Sigmoid colon (tissue), 4 donors: ENCODE measurements at regions not wholly inside any gene's neighbourhood (a gene's known extent, or its start where the extent isn't known, plus 50 kb on each side); places are given as distances from the start of the nearest gene placed in this dataset.

Source experiments
- EP300 ChIP-seq, 4 donors: sonication (generic); formaldehyde crosslinking; IDR thresholded peaks; one replicate each; pipeline ENCODE4 v1.6.1; 2017; ENCODE audit warnings: antibody characterized with exemption in 4 of 4
- POLR2AphosphoS5 ChIP-seq, 4 donors: sonication (generic); formaldehyde crosslinking; IDR thresholded peaks; one replicate each; pipeline ENCODE4 v1.6.1; 2017; ENCODE audit warnings: antibody characterized with exemption in 4 of 4
- TF ChIP-seq, protein P1 (sequence below), 4 experiments: fragments of 450-650 bp in 3 of 4; fragments of 200-600 bp in 1 of 4; IDR thresholded peaks; one replicate each; pipeline ENCODE4 v1.5.1; 2016 to 2019; ENCODE audit warnings: antibody characterized with exemption in 4 of 4, mild to moderate bottlenecking in 3 of 4, moderate library complexity in 2 of 4

DNA sequence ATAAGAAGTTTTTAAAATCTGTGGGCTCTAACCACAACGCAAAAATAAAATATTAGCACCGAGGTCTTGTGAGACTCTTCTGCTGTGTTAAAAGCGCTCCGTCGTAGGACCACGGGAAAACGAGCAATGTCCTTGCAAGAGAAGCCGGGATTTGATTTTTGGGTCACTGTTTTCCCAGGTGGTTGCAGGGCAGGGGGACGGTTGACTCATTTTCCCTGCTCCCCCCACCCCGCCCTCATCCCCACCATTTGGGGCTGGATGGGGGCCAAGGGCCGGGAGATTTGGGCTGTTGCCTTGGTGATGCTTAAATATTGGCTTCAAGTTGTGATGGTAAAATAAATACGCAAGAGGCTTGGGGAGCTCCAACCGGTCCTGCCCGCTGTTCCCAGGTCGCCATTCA is 67.6 kb upstream of the SLC25A33 start:
- TF ChIP-seq EP300 (IDR thresholded peaks at IDR 0.05): no peak
- TF ChIP-seq, protein P1, sequence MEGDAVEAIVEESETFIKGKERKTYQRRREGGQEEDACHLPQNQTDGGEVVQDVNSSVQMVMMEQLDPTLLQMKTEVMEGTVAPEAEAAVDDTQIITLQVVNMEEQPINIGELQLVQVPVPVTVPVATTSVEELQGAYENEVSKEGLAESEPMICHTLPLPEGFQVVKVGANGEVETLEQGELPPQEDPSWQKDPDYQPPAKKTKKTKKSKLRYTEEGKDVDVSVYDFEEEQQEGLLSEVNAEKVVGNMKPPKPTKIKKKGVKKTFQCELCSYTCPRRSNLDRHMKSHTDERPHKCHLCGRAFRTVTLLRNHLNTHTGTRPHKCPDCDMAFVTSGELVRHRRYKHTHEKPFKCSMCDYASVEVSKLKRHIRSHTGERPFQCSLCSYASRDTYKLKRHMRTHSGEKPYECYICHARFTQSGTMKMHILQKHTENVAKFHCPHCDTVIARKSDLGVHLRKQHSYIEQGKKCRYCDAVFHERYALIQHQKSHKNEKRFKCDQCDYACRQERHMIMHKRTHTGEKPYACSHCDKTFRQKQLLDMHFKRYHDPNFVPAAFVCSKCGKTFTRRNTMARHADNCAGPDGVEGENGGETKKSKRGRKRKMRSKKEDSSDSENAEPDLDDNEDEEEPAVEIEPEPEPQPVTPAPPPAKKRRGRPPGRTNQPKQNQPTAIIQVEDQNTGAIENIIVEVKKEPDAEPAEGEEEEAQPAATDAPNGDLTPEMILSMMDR (IDR thresholded peaks at IDR 0.05): no peak
- no peak for TF ChIP-seq POLR2AphosphoS5 (IDR thresholded peaks at IDR 0.05)
